Neural progenitor cell (in vitro differentiated cells): ENCODE measurements at regions not wholly inside any gene's neighbourhood (a gene's known extent, or its start where the extent isn't known, plus 50 kb on each side); places are given as distances from the start of the nearest gene placed in this dataset.

Experiments used
- CTCF ChIP-seq: fragments of 200-600 bp; sonication (generic); IDR thresholded peaks from 2 replicates; pipeline ENCODE4 v1.5.1; 2017; ENCODE audit warnings: antibody characterized with exemption, mild to moderate bottlenecking
- EZH2 ChIP-seq: fragments of 200-600 bp; sonication (generic); IDR thresholded peaks from 2 replicates; pipeline ENCODE4 v1.6.1; 2017; ENCODE audit warnings: antibody characterized with exemption, mild to moderate bottlenecking, moderate library complexity

- TF ChIP-seq CTCF: no peak
- no peak for TF ChIP-seq EZH2
Observed at GRCh38 chr2:120887320-120887697, 151.6 kb downstream of the GLI2 start.
